CD4-positive, alpha-beta T cell treated with Interleukin-12 subunit alpha and Interleukin-12 subunit beta, for 1 hour (primary cell): ENCODE measurements at regions not wholly inside any gene's neighbourhood (a gene's known extent, or its start where the extent isn't known, plus 50 kb on each side); places are given as distances from the start of the nearest gene placed in this dataset.
A peak's percentile ranks its signal among the peaks of the same experiment; 100 is the strongest.
"Not testable (repeated sequence)": the region's sequence is repeated elsewhere in the genome, so short reads cannot be mapped to it uniquely, and the experiment has no call there.

Experiments used
- DNase-seq: peaks from one replicate; pipeline ENCODE4 v3.0.0-alpha.2; 2020

GRCh38 chr6:71007298-71007697, 50.4 kb upstream of the B3GAT2 start:
- not testable (repeated sequence) for DNase-seq

GRCh38 chr6:71011871-71012371, 55.1 kb upstream of the B3GAT2 start:
- no peak for DNase-seq

GRCh38 chr6:71012866-71013469, 56.1 kb upstream of the B3GAT2 start:
- peak; percentile 44 for DNase-seq

DNA sequence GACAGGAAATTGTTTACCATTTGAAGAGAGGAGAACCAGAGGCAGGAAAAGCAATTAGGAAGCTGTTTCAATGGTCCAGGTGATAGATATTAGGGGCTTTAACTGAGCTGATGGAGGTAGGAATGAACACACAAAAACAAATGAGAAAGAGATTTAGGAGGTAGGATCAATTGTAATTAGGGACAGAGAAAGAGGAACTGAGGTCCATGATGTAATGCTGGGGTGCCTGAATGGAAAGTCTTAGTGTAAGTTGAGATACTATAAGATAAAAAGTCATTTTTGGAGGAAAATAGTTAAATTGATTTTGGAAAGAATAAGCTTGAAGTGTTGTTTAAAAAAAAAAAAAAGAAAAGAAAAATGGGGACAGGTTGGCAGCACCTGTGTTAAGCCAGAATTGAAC, 58.5 kb upstream of the B3GAT2 start:
- no peak for DNase-seq

DNA sequence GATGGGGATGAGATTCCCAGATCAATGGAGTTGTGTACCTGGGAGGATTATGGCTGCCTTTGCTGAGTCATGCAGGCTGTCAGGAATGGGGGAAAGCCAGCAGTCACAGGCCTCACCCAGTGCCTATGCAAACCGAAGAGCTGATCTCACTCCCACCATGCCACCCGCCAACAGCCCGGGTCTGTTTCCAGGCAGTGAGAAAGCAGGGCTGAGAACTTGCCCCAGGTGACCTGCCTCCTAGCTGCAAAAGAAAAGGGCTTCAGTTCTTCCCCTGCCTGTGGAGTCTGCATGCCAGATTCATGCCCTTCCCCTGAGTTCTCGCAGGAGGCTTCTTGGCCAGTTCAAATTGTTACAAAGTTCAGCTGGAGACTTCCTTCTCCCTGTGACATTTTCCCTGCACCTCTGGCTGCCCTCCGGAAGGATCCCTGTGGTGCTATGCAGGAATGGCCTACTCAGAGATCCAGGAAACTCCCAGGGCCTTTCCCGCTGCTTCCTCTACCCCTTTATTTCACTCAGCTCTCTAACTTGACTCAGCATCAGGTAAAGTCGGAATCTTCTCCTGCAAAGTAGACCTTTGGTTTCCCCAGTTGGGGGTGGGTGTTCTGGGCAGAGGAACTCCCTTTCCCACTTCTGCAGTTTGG, 71.5 kb upstream of the B3GAT2 start:
- no peak for DNase-seq

DNA sequence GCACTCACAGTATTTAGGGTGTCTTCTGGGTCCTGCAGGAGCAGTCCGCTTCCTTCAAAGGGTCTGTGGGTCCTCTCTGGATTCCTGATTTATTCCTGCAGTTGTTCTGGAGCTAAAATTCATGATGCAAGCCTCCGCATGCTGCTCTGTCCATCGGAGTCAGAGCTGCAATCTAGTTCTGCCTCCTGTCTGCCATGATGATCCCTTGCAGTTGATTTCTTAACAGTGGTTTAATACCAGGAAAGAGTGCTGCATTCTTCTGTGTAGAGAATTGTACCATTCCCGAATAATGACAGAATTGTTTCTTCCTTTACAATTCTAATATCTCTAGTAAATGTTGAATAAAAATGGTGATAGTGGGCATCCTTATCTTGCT, 72.0 kb upstream of the B3GAT2 start:
- no peak for DNase-seq

GRCh38 chr6:71029555-71029954, 72.7 kb upstream of the B3GAT2 start:
- DNase-seq: no peak

GRCh38 chr6:71031912-71032311, 75.1 kb upstream of the B3GAT2 start:
- DNase-seq: no peak

- no peak for DNase-seq
These were observed 76.3 kb upstream of the B3GAT2 start for GRCh38 chr6:71033171-71033570.

DNA sequence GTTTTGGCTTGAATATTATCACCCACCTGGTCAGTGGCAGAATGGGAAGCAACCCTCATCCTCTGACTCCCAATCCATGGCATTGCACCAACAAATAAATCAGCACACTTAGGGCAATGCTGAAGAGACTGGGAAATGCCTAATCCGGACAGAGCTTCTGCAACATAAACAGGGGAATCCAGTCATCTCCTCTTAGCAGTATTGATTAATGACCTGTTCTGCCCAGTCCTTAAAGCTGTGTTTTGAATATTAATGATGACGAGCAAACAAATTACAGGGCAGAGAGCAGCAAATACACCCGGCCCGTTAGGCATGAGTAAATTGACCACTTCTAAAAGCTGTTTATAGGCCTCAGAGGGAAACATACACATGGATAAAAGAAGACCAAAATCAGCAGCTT, 77.0 kb upstream of the B3GAT2 start:
- DNase-seq: no peak

DNA sequence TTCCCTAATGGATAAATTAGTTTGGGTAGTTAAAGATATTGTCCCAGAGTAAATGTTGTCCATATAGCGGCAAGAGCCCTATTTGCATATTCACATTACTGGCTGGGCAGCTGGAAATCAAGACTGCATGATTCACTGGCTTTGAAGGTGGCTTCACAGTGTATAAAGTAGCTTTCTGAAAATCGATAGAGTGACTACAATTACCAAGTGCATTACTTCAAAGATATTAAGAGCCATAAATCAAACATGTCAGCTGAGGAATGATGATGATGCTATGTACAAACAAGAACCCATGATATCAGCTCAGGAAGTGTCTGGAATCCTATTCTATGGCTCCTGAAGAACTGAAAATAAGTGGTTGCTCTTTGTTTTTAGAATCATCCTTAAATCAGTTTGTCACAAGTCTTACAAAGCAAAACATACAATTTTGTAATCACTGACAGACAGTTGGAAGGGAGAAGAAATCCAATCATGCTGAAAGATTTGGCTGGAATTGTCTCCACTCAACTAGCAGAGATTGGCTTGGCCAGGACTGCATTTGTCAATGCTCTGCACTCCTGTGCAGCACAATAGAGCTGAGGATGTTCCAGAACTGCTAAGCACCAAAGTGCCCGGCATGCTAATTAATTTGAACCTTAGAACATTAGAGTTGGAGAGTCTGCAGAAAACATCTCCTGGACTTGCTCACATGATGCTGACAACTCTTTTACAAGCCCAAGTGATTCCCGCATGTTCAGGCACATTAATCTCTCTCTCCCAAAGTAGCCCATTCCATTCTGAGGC, 77.9 kb upstream of the B3GAT2 start:
- DNase-seq: no peak

GRCh38 chr6:71035871-71036270, 79.0 kb upstream of the B3GAT2 start:
- no peak for DNase-seq

DNA sequence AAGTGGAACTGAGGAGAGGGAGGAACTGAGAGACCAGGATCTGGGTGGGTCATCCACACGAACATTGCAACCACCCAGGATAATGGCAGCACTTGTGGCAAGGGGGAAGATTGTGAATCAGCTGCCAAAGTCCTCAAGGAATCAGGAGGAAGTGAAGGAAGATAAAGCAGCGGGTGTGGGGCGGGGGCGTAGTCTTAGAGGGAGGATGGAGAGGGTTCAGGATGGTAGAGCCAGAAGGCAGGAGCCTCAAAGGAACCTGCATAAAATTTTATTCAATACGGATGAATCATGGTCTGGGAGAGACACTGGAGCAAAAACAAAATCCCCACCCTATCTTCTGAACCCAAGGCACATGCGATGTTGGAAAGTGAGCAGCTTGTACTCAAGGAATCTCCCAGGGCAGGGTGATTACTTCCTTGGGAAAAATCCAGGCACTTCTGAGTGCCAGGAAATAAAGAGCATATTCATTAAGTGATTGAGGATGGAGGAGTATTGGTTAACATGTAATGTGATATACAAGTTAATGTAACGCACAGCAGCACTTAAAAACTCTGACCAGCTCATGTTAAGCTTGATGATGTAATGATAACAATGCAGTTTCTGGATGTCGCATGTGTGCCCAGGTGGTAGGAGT, 82.0 kb upstream of the B3GAT2 start:
- DNase-seq: no peak

DNA sequence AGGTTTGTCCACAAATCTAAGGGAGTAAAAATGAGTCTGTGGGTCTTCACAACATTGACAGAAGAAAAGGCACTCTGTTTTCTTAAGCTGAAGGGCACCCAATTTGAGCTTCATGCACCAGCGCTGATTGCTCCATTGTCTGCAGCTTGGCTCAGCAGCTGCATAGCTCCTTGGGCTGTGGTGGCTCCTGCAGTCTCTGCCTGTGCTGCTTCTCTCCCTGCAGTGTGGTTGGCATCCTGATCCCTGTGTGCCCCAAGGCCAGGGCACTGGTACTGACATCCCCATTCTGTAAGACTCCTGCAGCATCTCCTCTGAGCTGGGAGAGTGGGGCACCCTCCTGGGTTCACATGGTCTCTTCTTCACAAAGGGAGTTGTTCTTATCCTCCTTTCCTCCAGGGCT, 83.2 kb upstream of the B3GAT2 start:
- DNase-seq: no peak

- no peak for DNase-seq
These were observed 84.0 kb upstream of the B3GAT2 start for GRCh38 chr6:71040841-71041240.

DNA sequence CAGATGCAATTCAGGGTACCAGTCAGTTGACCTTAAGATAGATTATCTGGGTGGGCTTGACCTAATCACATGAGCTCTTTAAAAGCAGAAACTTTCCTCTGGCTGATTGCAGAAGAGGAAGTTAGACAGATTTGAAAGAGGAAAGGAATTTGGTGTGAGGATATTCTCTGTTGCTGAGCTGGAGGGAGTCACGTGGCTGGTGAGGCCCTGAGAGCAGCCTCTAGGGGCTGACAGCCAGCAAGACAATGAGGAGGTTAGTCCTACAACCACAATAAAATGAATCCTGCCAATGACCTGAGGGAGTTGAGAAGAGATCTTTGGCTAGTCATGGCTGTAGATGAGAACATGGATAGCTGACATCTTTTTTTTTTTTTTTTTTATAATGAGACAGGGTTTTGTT, 87.0 kb upstream of the B3GAT2 start:
- DNase-seq: no peak

GRCh38 chr6:71044753-71045152, 87.9 kb upstream of the B3GAT2 start:
- DNase-seq: no peak

DNA sequence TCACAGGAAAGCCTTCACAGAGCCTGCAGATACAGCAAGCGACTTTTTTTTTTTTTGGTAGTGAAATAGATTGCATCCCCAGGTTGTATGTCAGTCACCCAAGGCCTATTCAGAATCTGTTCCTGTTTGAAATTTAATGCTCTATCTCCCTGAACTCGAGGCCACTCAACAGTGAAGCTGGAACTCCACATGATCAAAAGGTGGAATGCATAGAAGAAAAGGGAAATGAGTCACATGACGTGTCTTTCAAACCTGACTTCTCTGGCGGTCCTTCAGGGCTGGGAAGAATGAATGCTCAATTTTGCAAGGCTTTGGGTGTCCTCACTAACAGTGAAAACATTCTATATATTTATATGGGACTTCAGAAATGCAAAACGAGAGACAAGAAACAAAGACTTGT, 88.4 kb upstream of the B3GAT2 start:
- no peak for DNase-seq

- DNase-seq: no peak
These were observed 90.6 kb upstream of the B3GAT2 start for GRCh38 chr6:71047417-71047816.

- DNase-seq: no peak
These were observed 91.7 kb upstream of the B3GAT2 start for GRCh38 chr6:71048320-71049164.

GRCh38 chr6:71049198-71049770, 92.4 kb upstream of the B3GAT2 start:
- DNase-seq: no peak

DNA sequence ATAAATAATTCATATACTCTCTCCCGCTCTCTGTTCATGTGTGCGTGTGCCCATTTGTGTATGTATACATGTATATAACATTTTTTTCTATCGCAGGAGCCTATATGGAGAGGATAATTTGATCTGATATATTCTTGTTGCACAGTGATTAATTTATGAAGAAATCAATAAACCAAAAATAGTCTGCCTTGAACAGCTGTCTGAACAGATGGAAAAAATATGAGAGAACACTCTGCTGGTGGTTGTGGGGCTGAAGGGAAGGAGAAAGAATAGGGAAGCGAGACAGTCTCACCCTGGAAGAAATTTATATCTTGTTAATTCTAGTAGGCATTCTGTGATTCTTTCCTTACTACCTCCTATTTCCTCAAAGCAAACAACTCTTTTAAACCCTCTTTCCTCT, 96.6 kb upstream of the B3GAT2 start:
- DNase-seq: no peak
